ENCODE measurements at regions not wholly inside any gene's neighbourhood (a gene's known extent, or its start where the extent isn't known, plus 50 kb on each side); places are given as distances from the start of the nearest gene placed in this dataset.
"Not testable (repeated sequence)": the region's sequence is repeated elsewhere in the genome, so short reads cannot be mapped to it uniquely, and the experiment has no call there.

- no peak for DNase-seq
Observed at GRCh38 chr1:73034271-73034670, 751.9 kb upstream of the NEGR1 start.

- no peak for DNase-seq
Observed at GRCh38 chr1:73033640-73034039, 751.3 kb upstream of the NEGR1 start.

- DNase-seq: no peak
Observed at GRCh38 chr1:73029571-73029970, 747.2 kb upstream of the NEGR1 start.

GRCh38 chr1:73026114-73026513 is 743.8 kb upstream of the NEGR1 start:
- no peak for DNase-seq

- no peak for DNase-seq
Observed at GRCh38 chr1:73009938-73010337, 727.6 kb upstream of the NEGR1 start.

GRCh38 chr1:73009311-73009710 is 727.0 kb upstream of the NEGR1 start:
- no peak for DNase-seq

GRCh38 chr1:72997624-72998023 is 715.3 kb upstream of the NEGR1 start:
- no peak for DNase-seq

GRCh38 chr1:72997041-72997440 is 714.7 kb upstream of the NEGR1 start:
- DNase-seq: no peak

GRCh38 chr1:72987871-72988270 is 705.5 kb upstream of the NEGR1 start:
- not testable (repeated sequence) for DNase-seq

GRCh38 chr1:72986591-72987290 is 704.4 kb upstream of the NEGR1 start:
- DNase-seq: no peak

GRCh38 chr1:72985024-72985423 is 702.7 kb upstream of the NEGR1 start:
- DNase-seq: not testable (repeated sequence)

- DNase-seq: not testable (repeated sequence)
Observed at GRCh38 chr1:72983011-72983410, 700.7 kb upstream of the NEGR1 start.

GRCh38 chr1:72969461-72969860 is 687.1 kb upstream of the NEGR1 start:
- DNase-seq: no peak

GRCh38 chr1:72954943-72955342 is 672.6 kb upstream of the NEGR1 start:
- DNase-seq: no peak

GRCh38 chr1:72950900-72951299 is 668.6 kb upstream of the NEGR1 start:
- not testable (repeated sequence) for DNase-seq

- no peak for DNase-seq
Observed at GRCh38 chr1:72946903-72947499, 664.7 kb upstream of the NEGR1 start.

- no peak for DNase-seq
Observed at GRCh38 chr1:72942008-72942407, 659.7 kb upstream of the NEGR1 start.

- DNase-seq: no peak
Observed at GRCh38 chr1:72938408-72938807, 656.1 kb upstream of the NEGR1 start.

GRCh38 chr1:72937905-72938304 is 655.6 kb upstream of the NEGR1 start:
- DNase-seq: no peak

- DNase-seq: no peak
Observed at GRCh38 chr1:72936942-72937341, 654.6 kb upstream of the NEGR1 start.

GRCh38 chr1:72936151-72936740 is 653.9 kb upstream of the NEGR1 start:
- no peak for DNase-seq

- no peak for DNase-seq
Observed at GRCh38 chr1:72932025-72932424, 649.7 kb upstream of the NEGR1 start.

- DNase-seq: no peak
Observed at GRCh38 chr1:72930528-72930927, 648.2 kb upstream of the NEGR1 start.

- no peak for DNase-seq
Observed at GRCh38 chr1:72918940-72919339, 636.6 kb upstream of the NEGR1 start.

Data from left hindlimb (tissue), 1 donor.